ENCODE measurements at regions not wholly inside any gene's neighbourhood (a gene's known extent, or its start where the extent isn't known, plus 50 kb on each side); places are given as distances from the start of the nearest gene placed in this dataset.
A peak's percentile ranks its signal among the peaks of the same experiment; 100 is the strongest.

DNA sequence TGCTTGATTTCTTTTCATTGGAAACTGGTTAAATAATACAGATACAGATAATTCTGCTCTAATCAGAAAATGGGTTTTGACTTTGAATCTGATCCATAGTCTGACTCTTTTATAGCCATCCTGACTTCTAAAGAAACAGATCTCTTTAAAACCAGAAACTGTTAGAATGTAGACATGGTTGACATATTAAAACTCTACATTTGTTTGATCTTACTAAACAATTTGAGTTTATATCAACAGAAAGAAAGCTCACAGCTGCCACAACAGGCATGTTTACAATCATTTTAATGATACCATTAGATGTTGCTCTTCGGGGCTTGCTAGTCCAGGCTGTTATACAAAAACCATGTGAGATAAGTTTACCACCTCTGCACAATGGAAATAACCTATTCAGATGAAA is 193.0 kb upstream of the SEMA3A start:
- H3K4me3 ChIP-seq (replicated peaks; ENCODE audit: low read depth, low read length) = no peak overlapping the region
- DNase-seq (ENCODE audit: extremely low read depth, low read depth) = no peak
- no peak for TF ChIP-seq CTCF (IDR thresholded peaks at IDR 0.05; ENCODE audit: low read depth, low read length, missing control alignments)

GRCh38 chr7:84384417-84384816 is 189.8 kb upstream of the SEMA3A start:
- no peak for TF ChIP-seq CTCF (IDR thresholded peaks at IDR 0.05; ENCODE audit: low read depth, low read length, missing control alignments)
- DNase-seq (ENCODE audit: extremely low read depth, low read depth) = no peak
- H3K4me3 ChIP-seq (replicated peaks; ENCODE audit: low read depth, low read length) = no peak overlapping the region

DNA sequence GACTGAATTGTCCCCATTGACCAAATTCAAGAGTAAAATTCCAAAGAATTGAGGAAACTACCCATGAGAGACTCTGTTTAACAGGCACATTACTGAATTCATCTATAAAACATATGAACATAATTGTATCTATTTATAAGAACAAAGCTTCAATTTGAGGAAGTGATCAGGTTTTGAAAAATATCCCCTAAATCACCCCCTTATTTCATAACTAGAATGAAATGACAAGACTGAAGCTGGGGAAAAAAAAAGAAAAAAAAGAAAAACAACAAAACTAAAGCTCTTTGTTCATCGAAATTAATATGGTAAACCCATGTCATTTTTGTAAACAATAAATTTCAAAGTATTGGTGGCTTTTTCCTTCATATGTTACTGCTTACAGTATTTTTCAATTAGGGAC is 184.9 kb upstream of the SEMA3A start:
- H3K4me3 ChIP-seq (replicated peaks; ENCODE audit: low read depth, low read length) = no peak overlapping the region
- no peak for DNase-seq (ENCODE audit: extremely low read depth, low read depth)
- no peak for TF ChIP-seq CTCF (IDR thresholded peaks at IDR 0.05; ENCODE audit: low read depth, low read length, missing control alignments)

- no peak for TF ChIP-seq CTCF (IDR thresholded peaks at IDR 0.05; ENCODE audit: low read depth, low read length, missing control alignments)
- no peak overlapping the region for H3K4me3 ChIP-seq (replicated peaks; ENCODE audit: low read depth, low read length)
- DNase-seq (ENCODE audit: extremely low read depth, low read depth) = no peak
These were observed 178.1 kb upstream of the SEMA3A start for GRCh38 chr7:84372712-84373111.

- TF ChIP-seq CTCF (IDR thresholded peaks at IDR 0.05; ENCODE audit: low read depth, low read length, missing control alignments) = no peak
- H3K4me3 ChIP-seq (replicated peaks; ENCODE audit: low read depth, low read length) = no peak overlapping the region
- DNase-seq (ENCODE audit: extremely low read depth, low read depth) = peak; percentile 91
These were observed 177.6 kb upstream of the SEMA3A start for GRCh38 chr7:84372155-84372621.

DNA sequence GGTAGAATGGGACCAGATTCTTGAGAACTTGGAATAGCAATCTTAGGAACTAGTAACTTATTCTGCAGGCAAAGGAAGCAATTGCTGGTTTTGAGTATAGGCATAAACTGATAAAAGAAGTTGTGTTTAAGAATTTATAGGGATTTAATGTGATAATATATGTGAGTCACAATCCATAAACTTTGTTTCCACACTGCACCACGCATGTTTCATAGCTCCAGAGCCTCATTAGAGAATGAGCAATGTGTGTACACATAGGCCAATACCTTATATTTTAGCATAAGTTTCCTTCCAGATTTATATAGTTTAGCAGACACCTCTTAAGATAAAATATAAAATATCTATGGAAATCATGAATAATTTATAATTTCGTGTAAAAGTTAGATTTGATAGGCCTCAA is 175.5 kb upstream of the SEMA3A start:
- no peak for TF ChIP-seq CTCF (IDR thresholded peaks at IDR 0.05; ENCODE audit: low read depth, low read length, missing control alignments)
- no peak for DNase-seq (ENCODE audit: extremely low read depth, low read depth)
- no peak overlapping the region for H3K4me3 ChIP-seq (replicated peaks; ENCODE audit: low read depth, low read length)

DNA sequence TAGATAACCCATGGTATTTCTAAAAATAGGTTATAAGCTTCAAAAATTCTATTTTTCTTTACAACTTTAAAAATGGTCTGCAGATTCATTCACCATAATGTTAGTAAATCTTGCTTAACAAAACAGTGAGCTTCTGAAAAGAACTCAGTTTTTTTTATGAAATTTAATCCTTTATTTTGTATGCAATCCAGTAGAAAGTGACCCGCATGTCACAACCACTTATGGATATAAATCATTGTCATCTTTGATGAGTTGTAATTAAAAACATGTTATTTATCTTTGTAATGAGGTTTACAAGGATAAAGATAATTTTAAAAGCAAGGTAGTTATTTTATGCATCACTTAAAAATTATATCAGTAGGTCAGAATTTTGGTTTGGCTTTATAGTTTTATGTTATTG is 173.5 kb upstream of the SEMA3A start:
- DNase-seq (ENCODE audit: extremely low read depth, low read depth) = no peak
- TF ChIP-seq CTCF (IDR thresholded peaks at IDR 0.05; ENCODE audit: low read depth, low read length, missing control alignments) = no peak
- no peak overlapping the region for H3K4me3 ChIP-seq (replicated peaks; ENCODE audit: low read depth, low read length)

Measured in HFF-Myc (cell line).